ENCODE measurements at regions not wholly inside any gene's neighbourhood (a gene's known extent, or its start where the extent isn't known, plus 50 kb on each side); places are given as distances from the start of the nearest gene placed in this dataset.

DNA sequence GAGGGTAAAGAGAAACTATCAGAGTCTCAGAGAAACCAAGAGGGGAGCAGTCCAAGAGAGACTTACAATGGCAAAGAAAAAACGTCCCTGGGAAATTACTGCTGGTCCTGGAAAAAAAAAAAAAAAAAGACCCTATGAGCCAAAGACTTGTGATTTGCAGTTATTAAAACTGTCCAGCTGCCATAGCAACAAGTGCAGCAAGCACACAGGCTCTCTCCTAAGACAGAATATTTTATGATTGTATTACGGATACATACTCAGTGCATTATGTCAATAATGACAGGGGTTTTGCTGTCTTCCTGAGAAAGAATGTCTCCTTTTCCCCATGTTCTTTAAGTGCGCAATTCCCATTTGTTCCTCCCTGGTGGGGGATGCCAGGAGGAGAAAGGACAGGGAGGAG lies 178.5 kb downstream of the GPAM start:
- DNase-seq (ENCODE audit: low read depth in 2 of 3, low spot score in 2 of 3) = no peak

DNA sequence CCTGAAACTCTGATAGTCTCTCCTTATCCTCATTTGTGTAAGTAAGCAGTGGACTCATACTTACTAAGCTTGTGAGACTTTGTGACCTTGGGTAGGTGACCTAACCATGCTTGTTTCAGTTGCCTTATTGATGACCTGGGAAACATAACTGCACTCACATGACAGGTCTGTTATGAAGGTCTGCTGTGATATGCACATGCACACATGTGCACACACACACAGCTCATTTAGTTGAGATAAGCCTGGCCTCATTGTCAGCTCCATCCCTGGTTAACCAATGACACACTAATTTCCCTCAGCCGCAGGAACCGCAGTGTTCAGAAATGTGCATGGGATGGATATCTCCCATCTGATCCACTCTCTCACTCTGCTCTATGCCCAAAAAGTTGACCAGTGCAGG lies 177.2 kb downstream of the GPAM start:
- DNase-seq (ENCODE audit: low read depth in 2 of 3, low spot score in 2 of 3) = no peak

GRCh38 chr10:112006831-112007230 lies 176.7 kb downstream of the GPAM start:
- DNase-seq (ENCODE audit: low read depth in 2 of 3, low spot score in 2 of 3) = no peak

GRCh38 chr10:112022196-112022595 lies 161.4 kb downstream of the GPAM start:
- DNase-seq (ENCODE audit: low read depth in 2 of 3, low spot score in 2 of 3) = no peak

DNA sequence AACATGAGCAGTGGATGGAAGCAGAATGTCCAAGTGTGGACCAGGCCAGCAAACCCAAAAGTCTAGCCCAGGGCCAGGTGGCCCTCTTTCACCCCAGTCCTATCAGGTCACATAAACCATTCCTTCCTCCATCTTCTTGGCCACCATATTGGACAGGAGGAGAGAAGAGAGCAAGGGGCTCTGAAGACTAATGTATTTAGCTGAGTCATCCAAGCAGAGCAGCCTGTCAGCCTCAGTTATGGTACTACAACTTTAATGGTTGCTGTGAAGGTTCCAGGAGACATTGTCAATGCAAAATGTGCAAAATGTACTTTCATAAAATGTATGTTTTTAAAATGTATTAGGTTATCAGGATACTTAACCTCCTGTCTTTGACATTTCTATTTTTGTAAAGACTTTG lies 159.5 kb downstream of the GPAM start:
- DNase-seq (ENCODE audit: low read depth in 2 of 3, low spot score in 2 of 3) = no peak

DNA sequence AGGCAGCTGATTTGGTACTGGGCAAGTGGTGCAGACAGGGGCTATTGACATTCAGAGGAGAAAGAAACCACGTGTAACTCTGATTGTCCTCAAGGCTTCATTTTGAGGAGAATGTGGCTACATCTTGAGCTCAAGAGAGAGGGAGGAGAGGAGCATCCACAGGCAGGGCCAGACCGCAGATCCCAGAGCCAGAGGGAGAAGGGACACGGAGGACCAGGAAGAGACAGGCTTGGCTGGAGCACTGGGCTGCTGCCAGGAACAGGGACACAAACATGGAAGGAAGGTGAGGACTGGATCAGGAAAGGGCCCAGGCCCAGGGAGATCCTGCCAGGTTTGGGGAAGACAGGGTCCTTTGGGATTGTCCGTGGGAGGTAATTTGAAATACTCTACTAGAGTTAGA lies 158.3 kb downstream of the GPAM start:
- DNase-seq (ENCODE audit: low read depth in 2 of 3, low spot score in 2 of 3) = no peak

GRCh38 chr10:112026438-112026837 lies 157.1 kb downstream of the GPAM start:
- no peak for DNase-seq (ENCODE audit: low read depth in 2 of 3, low spot score in 2 of 3)

DNA sequence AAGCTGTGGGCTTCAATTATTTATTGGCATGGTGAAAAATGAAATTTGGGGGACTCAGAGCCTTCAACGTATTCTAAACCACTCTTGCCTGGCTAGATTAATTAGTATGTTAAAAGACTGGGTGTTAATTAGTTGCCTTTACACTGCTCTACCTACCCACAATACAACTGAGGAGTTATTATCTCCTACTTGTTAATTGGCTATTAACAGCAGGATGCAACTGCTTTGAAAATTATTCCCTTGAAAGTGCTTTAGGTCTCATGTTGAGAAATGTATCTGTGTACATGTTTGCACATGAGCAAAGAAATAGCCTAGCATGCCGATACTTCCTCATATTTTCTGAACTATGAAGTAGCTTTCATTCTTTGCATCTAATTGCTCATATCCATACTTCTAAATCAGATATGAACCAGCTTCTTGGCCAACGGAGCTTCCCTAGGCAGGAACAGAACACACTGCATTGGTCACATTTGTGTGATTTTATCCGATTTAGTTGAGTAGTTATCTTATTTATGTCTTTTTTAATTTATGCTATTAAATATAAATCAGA lies 155.8 kb downstream of the GPAM start:
- no peak for DNase-seq (ENCODE audit: low read depth in 2 of 3, low spot score in 2 of 3)

GRCh38 chr10:112030431-112030830 lies 153.1 kb downstream of the GPAM start:
- no peak for DNase-seq (ENCODE audit: low read depth in 2 of 3, low spot score in 2 of 3)

DNA sequence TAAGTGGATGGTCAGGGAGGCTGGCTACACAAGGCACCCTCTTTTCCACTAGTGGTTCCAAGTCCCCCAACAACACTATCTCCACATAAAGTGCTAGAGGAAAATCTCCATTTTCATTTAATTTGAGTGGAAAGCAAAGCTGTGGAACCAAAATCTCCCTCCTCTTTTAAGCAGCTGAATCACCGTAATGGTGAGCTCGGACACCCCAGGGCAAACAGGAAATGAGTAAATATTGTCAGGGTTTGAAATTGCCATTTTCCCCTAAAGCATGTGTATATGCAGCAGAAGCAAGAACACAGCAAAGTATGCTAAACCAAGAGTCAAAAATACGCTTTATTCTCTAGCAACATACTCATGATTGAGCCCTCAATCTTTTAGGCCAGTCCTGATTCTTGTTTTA lies 143.7 kb downstream of the GPAM start:
- DNase-seq (ENCODE audit: low read depth in 2 of 3, low spot score in 2 of 3) = no peak

- DNase-seq (ENCODE audit: low read depth in 2 of 3, low spot score in 2 of 3) = no peak
Measured at GRCh38 chr10:112040696-112041095, 142.9 kb downstream of the GPAM start.

GRCh38 chr10:112045938-112046337 lies 137.6 kb downstream of the GPAM start:
- no peak for DNase-seq (ENCODE audit: low read depth in 2 of 3, low spot score in 2 of 3)

GRCh38 chr10:112047674-112048073 lies 135.9 kb downstream of the GPAM start:
- no peak for DNase-seq (ENCODE audit: low read depth in 2 of 3, low spot score in 2 of 3)

DNA sequence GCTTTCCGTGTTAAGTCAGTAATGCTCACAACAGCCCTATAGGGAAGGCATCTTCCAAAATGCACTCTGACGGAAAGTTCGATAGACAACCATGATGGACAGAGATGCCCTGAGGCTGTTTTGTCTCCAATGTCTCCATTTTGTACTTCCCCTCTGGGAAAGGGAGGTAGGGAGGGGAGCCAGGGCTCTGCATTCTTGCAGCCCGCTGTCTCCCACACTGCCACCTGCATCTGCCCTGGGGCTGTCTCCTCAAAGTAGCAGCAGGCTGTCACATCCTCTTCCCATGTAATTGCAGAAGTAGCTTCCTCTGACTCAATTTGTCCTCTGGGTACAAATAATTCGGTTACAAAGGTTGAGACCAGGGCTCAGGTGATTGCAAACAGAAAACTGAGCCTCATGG lies 131.4 kb downstream of the GPAM start:
- no peak for DNase-seq (ENCODE audit: low read depth in 2 of 3, low spot score in 2 of 3)

DNA sequence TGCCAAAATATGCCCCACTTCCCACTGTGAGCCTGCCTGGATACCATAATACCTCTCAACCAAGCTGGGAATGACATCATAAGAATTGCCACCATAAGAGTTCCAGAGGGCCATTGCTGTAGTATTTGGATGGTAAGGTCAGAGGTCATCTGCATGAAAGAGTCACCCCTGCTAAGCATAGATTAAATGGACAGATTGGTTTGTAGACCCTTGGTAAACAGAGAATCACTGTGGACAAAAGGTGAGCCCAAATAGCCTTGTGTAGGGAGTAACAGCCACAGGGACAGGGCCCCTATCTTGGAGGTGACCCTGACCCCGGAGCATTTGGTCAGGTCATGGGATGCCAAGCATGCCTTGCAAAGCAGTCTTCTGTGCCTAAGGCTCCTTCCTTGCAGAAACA lies 129.7 kb downstream of the GPAM start:
- no peak for DNase-seq (ENCODE audit: low read depth in 2 of 3, low spot score in 2 of 3)

GRCh38 chr10:112054516-112054915 lies 129.0 kb downstream of the GPAM start:
- DNase-seq (ENCODE audit: low read depth in 2 of 3, low spot score in 2 of 3) = no peak

GRCh38 chr10:112057072-112057471 lies 126.5 kb downstream of the GPAM start:
- DNase-seq (ENCODE audit: low read depth in 2 of 3, low spot score in 2 of 3) = no peak

GRCh38 chr10:112059220-112059619 lies 124.3 kb downstream of the GPAM start:
- DNase-seq (ENCODE audit: low read depth in 2 of 3, low spot score in 2 of 3) = no peak

DNA sequence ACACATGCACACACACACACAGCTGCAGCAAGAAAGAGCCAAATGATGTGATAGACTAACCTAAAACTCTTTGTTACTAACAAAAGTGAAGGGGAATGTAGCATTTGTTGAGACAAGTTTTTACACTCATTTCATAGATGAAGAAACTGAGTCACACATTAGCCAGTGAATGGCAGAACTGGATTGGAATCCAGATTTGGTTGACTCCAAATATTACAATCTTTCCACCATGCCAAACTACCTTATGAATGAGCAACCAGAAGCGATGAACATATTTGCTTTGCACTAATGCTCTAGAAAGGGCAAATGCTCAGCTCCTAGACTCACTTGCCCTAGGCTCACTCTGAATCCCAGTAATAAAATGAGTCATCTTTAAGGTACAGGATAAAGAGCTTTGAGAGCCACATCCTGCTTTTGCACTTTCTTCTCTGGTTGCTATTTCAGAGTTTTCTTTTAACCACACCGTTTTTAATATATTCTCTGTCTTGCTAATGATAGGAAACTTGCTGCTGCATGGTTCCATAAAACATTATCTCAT lies 111.9 kb downstream of the GPAM start:
- DNase-seq (ENCODE audit: low read depth in 2 of 3, low spot score in 2 of 3) = no peak

- DNase-seq (ENCODE audit: low read depth in 2 of 3, low spot score in 2 of 3) = no peak
Measured at GRCh38 chr10:112078003-112078402, 105.6 kb downstream of the GPAM start.

DNA sequence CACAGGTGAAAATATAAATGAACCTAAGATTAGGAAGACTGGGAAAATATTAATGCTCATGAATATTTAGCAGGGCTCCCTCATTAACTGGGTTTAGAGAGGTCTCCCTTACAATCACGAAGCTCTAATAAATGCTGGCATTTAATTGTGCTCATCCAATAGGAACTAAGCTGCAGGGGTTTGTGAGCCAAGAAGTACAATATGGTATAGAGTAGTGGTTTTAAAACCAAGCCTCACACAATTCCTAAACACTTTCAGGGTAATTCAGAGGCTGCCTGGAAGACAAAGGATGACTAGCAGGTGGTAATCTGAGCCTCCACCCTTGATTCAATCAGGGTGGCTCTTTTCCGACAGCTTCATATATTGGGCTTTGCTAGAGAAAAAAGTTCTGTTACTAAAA lies 103.3 kb downstream of the GPAM start:
- DNase-seq (ENCODE audit: low read depth in 2 of 3, low spot score in 2 of 3) = no peak

DNA sequence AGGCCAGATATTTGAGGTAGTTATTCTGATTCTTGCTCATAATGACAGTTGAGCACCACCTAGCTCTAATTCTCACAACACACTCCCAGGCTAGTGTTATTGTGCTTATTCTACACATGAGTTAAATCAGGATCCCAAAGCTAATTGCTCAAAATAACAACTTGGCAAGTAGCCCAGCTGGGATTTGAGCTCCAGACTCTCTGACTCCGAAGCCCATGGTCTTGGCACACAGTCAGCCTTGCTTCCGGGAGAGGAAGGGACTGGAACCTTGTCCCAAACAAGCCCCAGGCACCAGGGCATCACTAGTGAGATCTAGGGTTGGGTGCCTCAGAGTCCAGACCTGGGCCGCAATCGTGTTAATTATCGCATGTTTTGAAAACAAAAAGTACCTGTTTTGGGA lies 101.4 kb downstream of the GPAM start:
- no peak for DNase-seq (ENCODE audit: low read depth in 2 of 3, low spot score in 2 of 3)

- no peak for DNase-seq (ENCODE audit: low read depth in 2 of 3, low spot score in 2 of 3)
Measured at GRCh38 chr10:112083472-112083871, 100.1 kb downstream of the GPAM start.
